MG63 (cell line): ENCODE measurements at regions not wholly inside any gene's neighbourhood (a gene's known extent, or its start where the extent isn't known, plus 50 kb on each side); places are given as distances from the start of the nearest gene placed in this dataset.

ENCODE experiments used
- DNase-seq: peaks from one replicate; pipeline ENCODE4 v3.0.0-alpha.2; 2020
- H3K27me3 ChIP-seq: fragments of 250-450 bp; sonication (Bioruptor Pico); 2 replicates; pipeline ENCODE4 v1.5.1; 2020; ENCODE audit warnings: mild to moderate bottlenecking, moderate library complexity
- H3K36me3 ChIP-seq: fragments of 250-450 bp; sonication (Bioruptor Pico); 2 replicates; pipeline ENCODE4 v1.5.1; 2020; ENCODE audit warnings: mild to moderate bottlenecking, moderate library complexity
- H3K4me3 ChIP-seq: fragments of 250-450 bp; sonication (Bioruptor Pico); 2 replicates; pipeline ENCODE4 v1.5.1; 2020; ENCODE audit warnings: mild to moderate bottlenecking, moderate library complexity
- H3K9me3 ChIP-seq: fragments of 250-450 bp; sonication (Bioruptor Pico); 2 replicates; pipeline ENCODE4 v1.5.1; 2020; ENCODE audit warnings: mild to moderate bottlenecking, moderate library complexity

DNA sequence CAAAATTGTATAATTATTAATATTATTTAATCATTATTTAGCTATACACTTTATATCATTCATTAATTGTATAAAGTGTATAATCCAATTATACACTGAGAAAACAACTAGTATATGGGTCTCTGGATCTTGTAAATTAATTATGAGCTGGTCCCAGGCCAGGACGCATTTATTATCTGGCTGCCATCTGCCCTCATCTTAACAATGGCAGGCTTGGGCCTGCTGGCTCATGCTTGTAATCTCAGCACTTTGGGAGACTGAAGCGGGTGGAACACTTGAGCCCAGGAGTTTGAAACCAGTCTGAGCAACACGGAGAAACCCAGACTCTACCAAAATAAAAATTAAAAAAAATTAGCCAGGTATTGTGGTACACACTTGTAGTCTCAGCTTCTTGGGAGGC is 502.2 kb upstream of the NRXN1 start:
- Histone ChIP-seq H3K27me3 (no peaks in the 10 kb centered on the region), H3K36me3 (no peaks in the 10 kb centered on the region), H3K4me3 (no peak overlapping the region), H3K9me3 (0 out of 2 replicates have a peak, but pooled peaks cover 2% of the 10 kb centered on the region)
- DNase-seq: no peak

DNA sequence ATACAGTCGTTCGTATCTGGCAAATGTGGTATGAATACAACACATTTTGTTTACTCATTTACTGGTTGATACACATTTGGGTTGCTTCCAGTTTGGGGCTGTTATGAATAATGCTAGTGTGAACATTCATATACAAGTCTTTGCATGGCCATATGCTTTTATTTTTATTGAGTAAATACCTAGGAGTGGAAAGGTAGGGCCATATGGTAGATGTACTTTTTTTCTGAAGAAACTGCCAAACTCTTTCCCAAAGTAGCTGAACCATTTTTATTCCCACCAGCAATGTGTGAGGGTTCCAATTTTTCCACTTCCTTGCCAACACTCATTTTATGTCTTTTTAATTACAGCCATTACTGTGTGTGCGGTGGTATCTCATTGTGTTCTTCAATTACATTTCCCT is 496.2 kb upstream of the NRXN1 start:
- DNase-seq: no peak
- Histone ChIP-seq H3K27me3 (no peaks in the 10 kb centered on the region), H3K36me3 (no peaks in the 10 kb centered on the region), H3K9me3 (0 out of 2 replicates have a peak, but pooled peaks cover 2% of the 10 kb centered on the region), H3K4me3 (no peak overlapping the region)

DNA sequence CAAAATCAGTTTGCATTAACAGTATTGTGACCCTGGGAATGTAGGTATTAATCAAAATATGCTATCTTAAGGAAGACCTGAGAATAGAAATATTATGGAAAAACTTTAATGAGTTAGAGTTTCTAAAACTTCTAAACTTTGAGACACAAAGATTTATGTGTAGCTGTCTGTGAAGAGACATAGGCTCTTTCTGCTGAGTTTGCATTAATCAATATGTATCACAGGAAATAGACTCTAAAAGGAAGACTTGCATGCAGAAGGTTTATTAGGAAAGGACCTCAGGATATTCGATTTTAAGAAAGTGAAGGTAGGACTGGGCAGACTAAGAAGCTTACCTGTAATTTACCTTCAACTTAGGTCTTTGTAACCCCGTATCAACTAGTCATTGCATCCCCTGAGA is 494.8 kb upstream of the NRXN1 start:
- Histone ChIP-seq H3K27me3 (no peaks in the 10 kb centered on the region), H3K9me3 (0 out of 2 replicates have a peak, but pooled peaks cover 2% of the 10 kb centered on the region), H3K4me3 (no peak overlapping the region), H3K36me3 (no peaks in the 10 kb centered on the region)
- no peak for DNase-seq

DNA sequence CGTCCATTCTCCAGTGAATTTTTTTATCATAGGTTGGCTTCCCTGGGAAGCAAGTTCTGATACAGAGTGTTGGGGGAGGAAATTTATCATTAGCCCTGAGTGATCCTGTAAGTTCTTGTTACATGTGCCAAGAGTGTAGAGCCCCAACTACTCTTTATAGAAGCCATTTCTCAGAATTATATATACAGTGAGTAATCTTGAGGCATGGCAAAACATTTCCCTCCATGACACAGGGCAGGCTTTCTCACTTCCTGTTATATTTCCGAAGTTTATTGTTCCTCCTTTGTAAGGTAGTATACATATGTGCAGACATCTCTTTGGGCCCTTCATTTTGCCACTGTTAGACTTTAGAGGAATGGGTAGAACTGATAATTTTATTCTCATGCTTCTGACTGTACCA is 484.7 kb upstream of the NRXN1 start:
- Histone ChIP-seq H3K4me3 (no peak overlapping the region), H3K9me3 (no peaks in the 10 kb centered on the region), H3K27me3 (no peaks in the 10 kb centered on the region), H3K36me3 (no peaks in the 10 kb centered on the region)
- DNase-seq: no peak

DNA sequence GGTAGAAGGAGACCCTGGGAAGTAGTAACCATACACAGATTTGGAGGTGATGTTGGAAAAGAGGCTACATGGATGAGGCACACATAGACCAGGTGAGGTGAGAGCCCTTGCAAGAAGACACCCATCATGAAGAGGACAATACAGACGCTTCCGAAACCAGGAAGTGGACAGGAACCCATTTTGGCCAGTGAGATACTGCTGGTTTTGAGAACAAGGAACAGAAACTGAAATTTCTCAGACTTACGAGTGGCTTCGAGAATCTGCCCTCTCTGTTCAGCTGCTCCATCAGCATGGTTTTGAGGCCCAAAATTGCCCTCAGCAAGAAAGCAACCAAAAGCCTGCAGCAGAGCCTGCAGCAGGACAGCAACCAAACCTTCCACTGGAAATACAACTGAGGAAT is 479.1 kb upstream of the NRXN1 start:
- no peak for DNase-seq
- Histone ChIP-seq H3K9me3 (no peaks in the 10 kb centered on the region), H3K36me3 (no peaks in the 10 kb centered on the region), H3K4me3 (no peak overlapping the region), H3K27me3 (no peaks in the 10 kb centered on the region)

DNA sequence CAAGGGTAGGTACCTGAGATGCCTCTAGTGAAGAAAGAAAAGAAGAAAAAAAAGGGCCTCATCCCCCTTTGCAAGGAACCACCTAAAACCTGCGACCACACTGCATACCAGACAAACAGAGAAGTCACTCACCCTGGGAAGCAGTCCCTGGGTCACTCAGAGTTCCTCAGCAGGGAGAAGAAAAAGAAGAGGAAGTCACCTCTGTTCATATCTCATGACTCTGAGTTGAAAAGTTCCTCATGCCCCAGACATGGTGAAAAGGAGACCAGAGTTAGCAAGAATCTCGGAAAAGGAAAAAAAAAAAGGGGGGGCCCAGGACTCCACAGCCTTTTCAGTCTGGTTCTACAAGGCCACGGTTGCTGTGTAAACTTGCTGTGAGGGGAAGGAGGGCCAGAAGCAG is 478.4 kb upstream of the NRXN1 start:
- no peaks in the 10 kb centered on the region for H3K36me3 ChIP-seq
- no peaks in the 10 kb centered on the region for H3K27me3 ChIP-seq
- no peak overlapping the region for H3K4me3 ChIP-seq
- no peaks in the 10 kb centered on the region for H3K9me3 ChIP-seq
- no peak for DNase-seq

DNA sequence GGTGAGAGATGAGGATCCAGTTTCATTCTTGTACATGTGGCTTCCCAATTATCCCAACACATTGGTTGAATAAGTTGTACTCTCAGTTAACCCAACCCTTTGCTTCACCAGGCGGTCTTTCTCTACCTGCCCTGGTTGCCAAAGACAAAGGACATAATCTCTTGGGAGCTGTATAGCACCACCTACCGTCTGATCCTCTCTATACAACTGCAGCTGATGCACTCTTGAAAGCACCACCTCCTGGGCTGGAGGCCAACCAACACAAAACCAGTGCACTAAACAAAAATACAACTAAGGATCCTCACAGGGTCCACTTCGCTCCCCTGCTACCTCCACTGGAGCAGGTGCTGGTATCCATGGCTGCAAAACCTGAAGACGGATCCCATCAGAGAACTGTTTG is 473.6 kb upstream of the NRXN1 start:
- no peaks in the 10 kb centered on the region for H3K27me3 ChIP-seq
- DNase-seq: no peak
- H3K9me3 ChIP-seq: no peaks in the 10 kb centered on the region
- H3K36me3 ChIP-seq: no peaks in the 10 kb centered on the region
- H3K4me3 ChIP-seq: no peak overlapping the region

DNA sequence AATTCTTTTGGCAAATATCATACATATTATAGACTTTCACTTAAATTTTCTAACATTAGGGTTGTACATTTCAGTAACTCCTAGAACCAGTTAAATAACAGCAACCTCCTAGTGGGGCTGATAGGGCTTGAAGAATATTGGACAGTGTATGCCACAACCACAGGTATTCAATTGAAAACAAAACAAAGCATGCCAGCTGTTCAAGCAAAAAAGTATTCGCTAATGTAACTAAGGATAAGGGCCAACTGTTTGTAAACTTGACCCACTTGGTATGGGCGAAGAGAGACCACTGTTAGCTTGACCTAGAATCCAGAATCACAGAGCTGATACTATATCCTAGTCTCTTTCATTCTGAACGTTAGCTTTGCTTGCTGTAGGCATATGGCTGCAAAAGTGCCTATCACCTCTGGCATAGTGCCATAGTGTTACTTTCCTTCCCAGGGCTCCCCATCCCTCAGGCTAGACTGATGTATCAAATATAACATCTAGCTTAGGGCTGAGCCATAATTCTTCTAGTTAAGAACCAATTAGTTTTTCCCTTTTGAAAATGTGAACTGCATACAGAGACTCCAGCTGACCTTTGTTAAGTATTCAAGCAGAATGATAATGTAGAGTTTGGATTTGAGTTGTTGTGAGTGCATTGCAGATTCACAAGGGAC is 458.8 kb upstream of the NRXN1 start:
- DNase-seq: no peak
- Histone ChIP-seq H3K4me3 (no peak overlapping the region), H3K9me3 (no peaks in the 10 kb centered on the region), H3K27me3 (no peaks in the 10 kb centered on the region), H3K36me3 (no peaks in the 10 kb centered on the region)

DNA sequence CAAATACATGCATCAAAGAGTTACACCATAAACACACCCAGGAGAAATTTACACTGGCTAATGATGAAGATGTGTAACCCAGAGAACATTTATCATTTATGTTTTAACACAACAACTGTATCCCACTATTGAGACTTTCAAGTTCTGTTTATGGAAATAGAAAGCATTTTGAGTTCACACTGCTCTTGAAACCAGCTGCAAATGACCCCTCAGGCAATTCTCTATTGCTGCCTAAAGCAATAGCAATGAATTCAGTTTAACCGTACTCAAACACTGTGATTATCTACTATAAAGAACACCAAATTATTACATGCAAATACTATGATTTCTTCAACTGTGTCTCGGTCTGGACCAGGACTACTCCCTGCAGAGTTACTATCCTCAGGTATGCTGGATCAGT is 452.7 kb upstream of the NRXN1 start:
- DNase-seq: no peak
- no peaks in the 10 kb centered on the region for H3K36me3 ChIP-seq
- H3K4me3 ChIP-seq: no peak overlapping the region

DNA sequence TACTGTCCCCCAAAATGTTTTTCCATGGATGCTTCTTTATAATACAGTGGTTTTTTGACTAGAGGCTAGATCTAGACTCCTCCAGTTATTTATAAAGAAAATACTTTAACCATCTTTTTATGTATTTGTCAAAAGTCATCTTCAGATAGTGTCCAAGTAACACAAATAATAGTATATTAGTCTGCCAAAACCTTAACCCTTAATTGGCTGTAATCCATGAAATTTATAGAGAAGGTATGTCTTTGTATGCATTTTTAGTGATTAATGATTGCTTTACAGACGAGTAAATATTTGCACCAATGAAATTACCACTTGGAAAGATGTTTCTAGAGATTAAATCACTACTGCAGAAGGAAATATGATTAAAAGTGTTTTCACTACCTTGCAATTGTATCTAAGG is 451.8 kb upstream of the NRXN1 start:
- Histone ChIP-seq H3K4me3 (no peak overlapping the region), H3K36me3 (no peaks in the 10 kb centered on the region), H3K9me3 (no peaks in the 10 kb centered on the region), H3K27me3 (no peaks in the 10 kb centered on the region)
- no peak for DNase-seq

More for the DNA sequence above, 452.7 kb upstream of the NRXN1 start:
- Histone ChIP-seq H3K27me3 (no peaks in the 10 kb centered on the region), H3K9me3 (no peaks in the 10 kb centered on the region)

DNA sequence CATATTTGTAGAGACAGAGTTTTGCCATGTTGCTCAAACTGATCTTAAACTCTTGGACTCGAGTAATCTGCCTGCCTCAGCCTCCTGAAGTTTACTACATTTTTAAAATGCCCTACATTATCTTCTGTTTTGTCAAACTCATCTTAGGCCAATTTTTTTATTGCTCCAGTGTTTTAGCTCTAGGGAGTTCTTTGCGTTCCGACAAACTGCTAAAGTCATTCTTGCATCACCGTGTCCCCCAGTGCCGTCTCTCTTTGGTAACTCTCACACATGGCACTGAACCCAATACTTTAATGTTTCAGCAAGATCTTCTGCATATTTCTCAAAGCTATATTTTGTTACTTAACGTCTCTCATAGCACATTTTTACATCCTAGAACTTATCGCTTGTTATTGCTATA is 440.9 kb upstream of the NRXN1 start:
- no peaks in the 10 kb centered on the region for H3K9me3 ChIP-seq
- no peak for DNase-seq
- H3K36me3 ChIP-seq: no peaks in the 10 kb centered on the region
- no peak overlapping the region for H3K4me3 ChIP-seq
- H3K27me3 ChIP-seq: no peaks in the 10 kb centered on the region

DNA sequence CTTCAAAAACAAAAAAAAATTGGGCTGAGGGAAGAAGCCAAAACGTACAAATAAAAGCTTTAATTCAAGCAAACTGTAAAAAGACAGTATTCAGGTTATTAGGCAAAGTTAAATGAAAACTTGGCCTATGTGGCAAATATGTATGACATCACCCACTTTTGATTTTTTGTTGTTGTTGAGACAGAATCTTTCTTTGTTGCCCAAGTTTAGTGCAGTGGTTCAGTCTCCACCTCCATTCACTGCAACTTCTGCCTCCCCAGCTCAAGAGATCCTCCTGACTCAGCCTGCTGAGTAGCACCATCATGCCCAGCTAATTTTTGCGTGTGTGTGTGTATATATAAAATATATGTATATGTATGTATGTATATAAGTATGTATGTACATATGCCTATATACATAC is 440.4 kb upstream of the NRXN1 start:
- no peaks in the 10 kb centered on the region for H3K27me3 ChIP-seq
- no peaks in the 10 kb centered on the region for H3K36me3 ChIP-seq
- DNase-seq: no peak
- no peaks in the 10 kb centered on the region for H3K9me3 ChIP-seq
- no peak overlapping the region for H3K4me3 ChIP-seq

DNA sequence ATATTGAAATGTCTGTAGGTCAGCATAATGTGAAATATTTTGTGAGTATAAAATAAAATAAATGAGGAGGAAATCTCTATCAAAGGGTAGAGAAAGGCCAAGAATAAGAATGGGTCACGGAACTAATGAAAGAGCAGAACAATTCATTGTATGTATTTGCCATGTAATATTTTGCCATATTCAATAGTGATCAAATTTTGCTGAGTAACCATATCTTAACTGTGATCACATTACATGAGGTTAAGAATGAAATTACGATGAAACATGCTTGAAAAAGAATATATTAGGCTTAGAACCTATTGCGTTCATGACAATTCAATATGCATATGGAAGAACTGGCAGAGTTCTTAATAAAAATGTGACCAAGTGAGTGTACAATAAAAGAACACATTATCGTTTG is 437.2 kb upstream of the NRXN1 start:
- H3K9me3 ChIP-seq: no peaks in the 10 kb centered on the region
- H3K4me3 ChIP-seq: no peak overlapping the region
- no peak for DNase-seq
- H3K36me3 ChIP-seq: no peaks in the 10 kb centered on the region
- H3K27me3 ChIP-seq: no peaks in the 10 kb centered on the region

DNA sequence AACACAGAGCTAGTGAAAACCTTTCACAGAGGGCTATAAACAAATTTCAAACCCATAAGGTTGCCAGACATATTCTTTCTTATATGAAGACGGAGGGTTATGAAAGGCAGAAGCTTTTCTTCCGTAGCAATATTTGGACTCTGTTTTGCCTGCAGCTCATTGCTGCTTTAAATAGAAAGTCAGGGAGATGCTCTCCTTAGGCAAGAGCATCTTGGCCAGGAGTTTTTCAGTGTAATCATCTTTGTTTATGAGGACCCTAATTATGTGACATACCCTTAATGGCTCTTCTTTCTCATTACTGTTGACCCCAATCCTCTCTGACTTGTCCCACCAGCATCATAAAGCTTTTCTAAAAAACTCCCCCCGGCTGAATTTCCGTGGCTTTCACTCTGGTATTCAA is 433.4 kb upstream of the NRXN1 start:
- no peaks in the 10 kb centered on the region for H3K9me3 ChIP-seq

DNA sequence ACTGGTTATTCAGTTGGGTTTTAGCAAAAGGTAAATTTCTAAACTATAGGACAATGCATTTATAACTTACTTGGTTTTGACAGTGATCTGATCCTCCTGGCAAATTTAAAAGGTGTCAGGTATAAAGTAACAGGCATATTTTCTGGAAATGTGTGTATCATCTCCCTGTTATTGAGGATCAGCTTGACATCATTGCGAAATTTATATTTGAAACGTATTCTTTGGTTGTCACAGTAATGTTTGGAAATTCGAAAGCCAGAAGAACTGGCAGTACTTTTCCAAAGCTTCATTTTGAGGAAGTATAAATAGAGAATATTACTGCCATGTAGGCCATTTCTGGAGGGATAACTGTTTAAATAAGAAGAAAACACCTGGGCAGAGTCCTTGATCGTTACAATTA is 422.2 kb upstream of the NRXN1 start:
- Histone ChIP-seq H3K36me3 (no peaks in the 10 kb centered on the region), H3K9me3 (no peaks in the 10 kb centered on the region)
- DNase-seq: no peak

More for the DNA sequence above, 433.4 kb upstream of the NRXN1 start:
- Histone ChIP-seq H3K36me3 (no peaks in the 10 kb centered on the region), H3K27me3 (no peaks in the 10 kb centered on the region), H3K4me3 (no peak overlapping the region)
- DNase-seq: no peak

DNA sequence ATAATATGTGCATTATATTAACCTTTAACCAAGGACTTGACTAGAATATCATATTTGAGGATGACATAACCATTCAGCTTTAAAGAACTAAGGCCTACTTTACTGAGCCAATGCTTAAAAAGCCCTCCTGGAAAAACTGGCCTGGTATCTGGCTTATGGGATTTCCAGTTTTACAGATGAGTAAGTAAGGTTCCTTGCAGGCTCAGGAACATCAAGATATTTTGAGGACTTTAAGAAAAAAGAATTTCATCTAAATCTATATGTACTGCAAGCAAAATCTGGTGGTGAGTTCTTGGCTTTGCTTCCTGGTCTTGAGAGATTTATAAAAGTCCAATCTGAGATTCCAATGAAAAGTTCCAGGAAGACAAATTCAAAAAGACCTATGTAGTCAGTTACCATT is 417.0 kb upstream of the NRXN1 start:
- Histone ChIP-seq H3K9me3 (no peaks in the 10 kb centered on the region), H3K36me3 (no peaks in the 10 kb centered on the region)

More for the DNA sequence above, 422.2 kb upstream of the NRXN1 start:
- H3K27me3 ChIP-seq: no peaks in the 10 kb centered on the region
- no peak overlapping the region for H3K4me3 ChIP-seq

DNA sequence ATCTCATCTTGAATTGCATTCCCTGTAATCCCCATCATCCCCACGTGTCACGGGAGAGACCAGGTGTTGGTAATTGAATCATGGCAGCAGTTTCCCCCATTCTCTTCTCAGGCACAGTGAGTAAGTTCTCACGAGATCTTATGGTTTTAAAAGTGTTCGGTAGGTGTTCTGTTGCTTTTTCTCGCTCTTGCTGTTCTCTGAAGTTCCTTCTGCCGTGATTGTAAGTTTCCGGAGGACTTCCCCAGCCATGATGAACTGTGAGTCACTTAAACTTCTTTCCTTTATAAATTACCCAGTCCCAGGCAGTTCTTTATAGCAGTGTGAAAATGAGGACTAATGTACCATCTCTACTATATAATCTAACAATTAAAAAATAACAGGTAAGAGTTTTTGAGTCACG is 409.9 kb upstream of the NRXN1 start:
- H3K36me3 ChIP-seq: no peaks in the 10 kb centered on the region
- H3K27me3 ChIP-seq: no peaks in the 10 kb centered on the region
- no peak overlapping the region for H3K4me3 ChIP-seq
- no peak for DNase-seq
- H3K9me3 ChIP-seq: no peaks in the 10 kb centered on the region

More for the DNA sequence above, 417.0 kb upstream of the NRXN1 start:
- no peak for DNase-seq
- no peak overlapping the region for H3K4me3 ChIP-seq
- no peaks in the 10 kb centered on the region for H3K27me3 ChIP-seq

DNA sequence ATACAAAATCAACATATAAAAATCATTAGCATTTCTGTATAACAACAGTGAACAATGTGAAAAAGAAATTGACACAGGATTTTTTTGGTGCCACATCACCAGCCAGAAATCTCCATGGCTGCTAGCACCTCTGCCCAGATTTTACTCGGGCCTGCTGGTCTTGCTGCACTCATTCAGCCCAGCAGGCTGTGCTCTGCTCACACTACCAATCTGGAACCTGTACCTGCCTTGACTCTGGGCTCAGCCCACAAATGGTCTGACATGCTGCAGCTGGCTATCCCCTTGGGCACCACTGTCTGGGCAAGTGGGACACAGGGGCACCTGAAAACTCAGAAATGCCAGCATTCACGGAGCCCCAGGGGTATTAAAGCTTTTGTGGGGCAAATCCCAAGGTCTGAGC is 392.5 kb upstream of the NRXN1 start:
- no peaks in the 10 kb centered on the region for H3K36me3 ChIP-seq
- no peaks in the 10 kb centered on the region for H3K27me3 ChIP-seq
- H3K4me3 ChIP-seq: no peak overlapping the region
- DNase-seq: no peak
- H3K9me3 ChIP-seq: no peaks in the 10 kb centered on the region

DNA sequence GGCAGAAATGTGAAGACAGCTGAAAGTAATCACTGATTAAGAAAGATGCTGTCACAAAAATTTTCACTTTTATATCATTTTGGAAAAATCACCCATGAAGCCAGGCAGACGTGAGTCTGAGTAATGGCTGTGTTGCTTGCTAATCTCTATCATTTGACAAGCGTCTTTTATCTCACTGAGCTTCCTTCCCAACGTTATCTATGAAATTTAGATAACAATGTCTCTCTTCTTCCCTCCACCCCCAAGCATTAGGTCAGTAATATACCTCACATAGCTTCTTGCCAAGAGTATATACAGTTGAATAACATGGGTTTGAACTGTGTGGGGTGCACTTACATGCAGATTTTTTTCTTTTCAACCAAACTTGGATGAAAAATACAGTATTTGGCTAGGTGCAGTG is 388.6 kb upstream of the NRXN1 start:
- H3K9me3 ChIP-seq: no peaks in the 10 kb centered on the region
- no peaks in the 10 kb centered on the region for H3K27me3 ChIP-seq
- no peak for DNase-seq
- no peak overlapping the region for H3K4me3 ChIP-seq
- H3K36me3 ChIP-seq: no peaks in the 10 kb centered on the region
